IMR-90 (cell line): ENCODE measurements at regions not wholly inside any gene's neighbourhood (a gene's known extent, or its start where the extent isn't known, plus 50 kb on each side); places are given as distances from the start of the nearest gene placed in this dataset.

Experiments
- ATAC-seq: fragments of 200-7000 bp; cut with Tn5 transposase; 2 replicates; pipeline ENCODE4 v1.9.1; 2020; ENCODE audit warnings: low read depth, mild to moderate bottlenecking, moderate library complexity
- BruUV-seq: library from RNA; stranded (reverse); fragments of 400-500 nt; replicated peaks from 2 replicates; lab custom pipeline; 2021; lab: Mats Ljungman, UMichigan
- CTCF ChIA-PET: fragments of 300-600 bp; formaldehyde crosslinking; extraction: SDS; loops from one replicate; lab custom pipeline; 2021; ENCODE audit warnings: antibody characterized with exemption; lab: Yijun Ruan, JAX
- POLR2A ChIA-PET: fragments of 300-600 bp; sonication (Branson Sonifier 250); formaldehyde crosslinking; loops from one replicate; lab custom pipeline; 2022; ENCODE audit warnings: antibody characterized with exemption; ENCODE audit not compliant: unreplicated experiment; lab: Charles Lee
- DNase-seq: peaks from one replicate; pipeline ENCODE4 v3.0.0; 2013
- H2AFZ ChIP-seq: replicated peaks from 2 replicates; pipeline ENCODE3; 2013; ENCODE audit warnings: low read length, mild to moderate bottlenecking; ENCODE audit not compliant: poor library complexity
- H2AK5ac ChIP-seq: 2 replicates; pipeline ENCODE4 v1.6.1; 2013; ENCODE audit warnings: low read depth, low read length, inconsistent platforms
- H2AK9ac ChIP-seq: replicated peaks from 2 replicates; pipeline ENCODE3; 2013; ENCODE audit warnings: mild to moderate bottlenecking, low read depth, low read length, moderate library complexity; ENCODE audit not compliant: poor library complexity
- H2BK120ac ChIP-seq: 2 replicates; pipeline ENCODE4 v1.6.1; 2013; ENCODE audit warnings: low read depth, low read length, inconsistent platforms
- H2BK15ac ChIP-seq: 3 replicates; pipeline ENCODE4 v1.6.1; 2013; ENCODE audit warnings: low read depth, low read length, inconsistent platforms
- H2BK20ac ChIP-seq: 2 replicates; pipeline ENCODE4 v1.6.1; 2013; ENCODE audit warnings: low read depth, mild to moderate bottlenecking, inconsistent platforms, low read length, moderate library complexity
- H2BK5ac ChIP-seq: 2 replicates; pipeline ENCODE4 v1.6.1; 2013; ENCODE audit warnings: mild to moderate bottlenecking, low read depth, low read length, inconsistent platforms; ENCODE audit not compliant: poor library complexity, severe bottlenecking
- H3K14ac ChIP-seq: replicated peaks from 2 replicates; pipeline ENCODE4 v1.6.1; 2013; ENCODE audit warnings: low read depth, low read length, inconsistent platforms
- H3K18ac ChIP-seq: 2 replicates; pipeline ENCODE4 v1.6.1; 2013; ENCODE audit warnings: low read depth, low read length, control low read depth
- H3K23ac ChIP-seq: 2 replicates; pipeline ENCODE4 v1.6.1; 2013; ENCODE audit warnings: low read depth, low read length, inconsistent platforms
- H3K27ac ChIP-seq: 2 replicates; pipeline ENCODE4 v1.5.1; 2013; ENCODE audit warnings: mild to moderate bottlenecking, control low read depth, low read length; ENCODE audit not compliant: insufficient read depth
- H3K27me3 ChIP-seq: 2 replicates; pipeline ENCODE4 v1.6.1; 2013; ENCODE audit warnings: low read length; ENCODE audit not compliant: control insufficient read depth, insufficient read depth
- H3K36me3 ChIP-seq: 2 replicates; pipeline ENCODE4 v1.6.1; 2013; ENCODE audit warnings: low read length, mixed read lengths; ENCODE audit not compliant: control insufficient read depth, insufficient read depth
- H3K4ac ChIP-seq: 2 replicates; pipeline ENCODE4 v1.6.1; 2013; ENCODE audit warnings: low read depth, low read length, inconsistent platforms
- H3K4me1 ChIP-seq: 2 replicates; pipeline ENCODE4 v1.6.1; 2013; ENCODE audit warnings: low read length, mixed read lengths; ENCODE audit not compliant: control insufficient read depth, insufficient read depth
- H3K4me2 ChIP-seq: 2 replicates; pipeline ENCODE4 v1.6.1; 2013; ENCODE audit warnings: low read depth, mild to moderate bottlenecking, control low read depth, low read length, moderate library complexity
- H3K4me3 ChIP-seq: 2 replicates; pipeline ENCODE4 v1.5.1; 2013; ENCODE audit warnings: low read depth, mild to moderate bottlenecking, control low read depth, low read length, moderate library complexity; ENCODE audit not compliant: insufficient read depth
- H3K56ac ChIP-seq: 2 replicates; pipeline ENCODE4 v1.6.1; 2013; ENCODE audit warnings: low read length, inconsistent platforms; ENCODE audit not compliant: insufficient read depth; ENCODE audit errors: extremely low read depth
- H3K79me1 ChIP-seq, 2 experiments: 2 replicates each; pipeline ENCODE4 v1.6.1; 2013; ENCODE audit warnings: low read length in 2 of 2, inconsistent platforms in 1 of 2, low read depth in 1 of 2
- H3K9ac ChIP-seq: 2 replicates; pipeline ENCODE4 v1.6.1; 2013; ENCODE audit warnings: low read depth, low read length, control low read depth
- H3K9me1 ChIP-seq: 2 replicates; pipeline ENCODE4 v1.6.1; 2013; ENCODE audit warnings: low read length, inconsistent platforms; ENCODE audit not compliant: insufficient read depth
- H3K9me3 ChIP-seq: 2 replicates; pipeline ENCODE4 v1.6.1; 2013; ENCODE audit warnings: low read length; ENCODE audit not compliant: control insufficient read depth, insufficient read depth
- H4K20me1 ChIP-seq: 2 replicates; pipeline ENCODE4 v1.6.1; 2013; ENCODE audit warnings: low read length, inconsistent platforms; ENCODE audit not compliant: insufficient read depth
- H4K5ac ChIP-seq: 2 replicates; pipeline ENCODE4 v1.6.1; 2013; ENCODE audit warnings: mild to moderate bottlenecking, low read depth, low read length, control low read depth
- H4K8ac ChIP-seq, 2 experiments: 2 replicates each; pipeline ENCODE4 v1.6.1; 2013; ENCODE audit warnings: low read depth in 2 of 2, low read length in 2 of 2, control low read depth in 1 of 2, inconsistent platforms in 1 of 2
- H4K91ac ChIP-seq: 2 replicates; pipeline ENCODE4 v1.6.1; 2013; ENCODE audit warnings: low read depth, low read length, inconsistent platforms; ENCODE audit not compliant: insufficient read depth
- BHLHE40 ChIP-seq: fragments of 150-350 bp; IDR thresholded peaks from 2 replicates; pipeline ENCODE4 v1.6.1; 2016; ENCODE audit warnings: mild to moderate bottlenecking, low read depth, low read length
- FOS ChIP-seq: fragments of 150-350 bp; IDR thresholded peaks from 2 replicates; pipeline ENCODE4 v1.6.1; 2016; ENCODE audit warnings: low read depth, low read length
- MAFK ChIP-seq: IDR thresholded peaks from 2 replicates; pipeline ENCODE4 v1.6.1; 2012; ENCODE audit warnings: low read depth, low read length, improper control_type of control experiment
- MXI1 ChIP-seq: IDR thresholded peaks from 2 replicates; pipeline ENCODE4 v1.6.1; 2012; ENCODE audit warnings: low read depth, mild to moderate bottlenecking, low read length, moderate library complexity, borderline replicate concordance
- NFE2L2 ChIP-seq: fragments of 150-350 bp; IDR thresholded peaks from 2 replicates; pipeline ENCODE4 v1.6.1; 2016; ENCODE audit warnings: low read depth, mild to moderate bottlenecking, low read length
- RCOR1 ChIP-seq: IDR thresholded peaks from 2 replicates; pipeline ENCODE4 v1.6.1; 2012; ENCODE audit warnings: mild to moderate bottlenecking, low read length, improper control_type of control experiment; ENCODE audit not compliant: insufficient replicate concordance
- RFX5 ChIP-seq: IDR thresholded peaks from 2 replicates; pipeline ENCODE4 v1.8.0; 2012; ENCODE audit warnings: low read depth, mild to moderate bottlenecking, low read length, moderate library complexity
- WGBS, 2 experiments: methylation state at CpG; one replicate each; pipeline versions ENCODE4 v1.1.5 to v1.1.7; 2013; ENCODE audit warnings: missing lambda C conversion rate in 2 of 2; ENCODE audit not compliant: insufficient read length in 1 of 2; ENCODE audit errors: extremely low coverage in 2 of 2; 5-methylcytosine and 5-hydroxymethylcytosine counted together
- dilution Hi-C: fragments of 300-500 bp; cut with HindIII; formaldehyde crosslinking; loops from one replicate; pipeline ENCODE4 v1.14.3; 2018; ENCODE audit warnings: low sequenced_read_pairs; ENCODE audit not compliant: unreplicated experiment
- in situ Hi-C: fragments of 300-500 bp; cut with MboI; formaldehyde crosslinking; loops from 3 replicates; pipeline ENCODE4 v1.14.3; 2019; ENCODE audit warnings: low sequenced_read_pairs, inconsistent platforms, mixed read lengths
- intact Hi-C: fragments of 100-400 bp; cut with micrococcal nuclease; formaldehyde crosslinking; loops from 2 replicates; pipeline ENCODE4 v1.10.0; 2022
- TF ChIP-seq, protein P1 (sequence below): conservative IDR thresholded peaks from 2 replicates; pipeline ENCODE4 v1.5.1; 2012; ENCODE audit warnings: mild to moderate bottlenecking, low read depth, low read length, improper control_type of control experiment

DNA sequence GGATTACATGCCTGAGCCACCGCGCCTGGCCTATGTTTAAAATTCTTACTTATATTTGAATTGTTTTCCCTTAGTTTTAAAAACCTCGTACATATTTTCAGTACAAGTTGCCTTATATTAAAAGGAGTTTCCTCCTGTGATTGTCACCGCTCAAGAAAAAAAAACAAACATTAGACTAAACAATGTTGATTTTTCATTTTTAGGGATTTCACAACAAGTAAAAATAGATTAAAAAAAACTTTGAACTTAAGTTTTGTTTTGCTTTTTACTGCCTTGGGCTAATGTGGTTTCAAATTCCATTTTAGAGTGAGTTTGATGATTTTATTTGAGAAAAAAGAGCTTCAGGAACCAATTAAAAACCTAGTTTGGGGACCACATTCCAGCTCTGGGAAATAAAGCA, 1196.6 kb upstream of the CDH18 start:
- dilution Hi-C loops (no loop called here), in situ Hi-C loops (no loop called here), intact Hi-C loops (no loop called here)
- H3K9ac ChIP-seq = no peak overlapping the region
- POLR2A ChIA-PET = no interaction called here
- CTCF ChIA-PET = no interaction called here
- no peak overlapping the region for H3K23ac ChIP-seq
- H2BK120ac ChIP-seq = no peak overlapping the region
- WGBS, 2 experiments = no CpG with 5 or more reads among the region's 4 CpGs
- H3K4ac ChIP-seq = no peak overlapping the region
- H3K27me3 ChIP-seq = no peaks in the 10 kb centered on the region
- no peak for DNase-seq
- H3K9me1 ChIP-seq = no peaks in the 10 kb centered on the region
- no peak overlapping the region for H2BK5ac ChIP-seq
- no peak overlapping the region for H2BK15ac ChIP-seq
- no peaks in the 10 kb centered on the region for H3K4me1 ChIP-seq
- no peak overlapping the region for H3K14ac ChIP-seq
- no peaks in the 10 kb centered on the region for H3K36me3 ChIP-seq
- H2AK9ac ChIP-seq = no peak overlapping the region
- ATAC-seq = no peak
- TF ChIP-seq MXI1 (no peak), NFE2L2 (no peak), RCOR1 (no peak), MAFK (no peak), FOS (no peak), BHLHE40 (no peak), RFX5 (no peak)
- TF ChIP-seq, protein P1, sequence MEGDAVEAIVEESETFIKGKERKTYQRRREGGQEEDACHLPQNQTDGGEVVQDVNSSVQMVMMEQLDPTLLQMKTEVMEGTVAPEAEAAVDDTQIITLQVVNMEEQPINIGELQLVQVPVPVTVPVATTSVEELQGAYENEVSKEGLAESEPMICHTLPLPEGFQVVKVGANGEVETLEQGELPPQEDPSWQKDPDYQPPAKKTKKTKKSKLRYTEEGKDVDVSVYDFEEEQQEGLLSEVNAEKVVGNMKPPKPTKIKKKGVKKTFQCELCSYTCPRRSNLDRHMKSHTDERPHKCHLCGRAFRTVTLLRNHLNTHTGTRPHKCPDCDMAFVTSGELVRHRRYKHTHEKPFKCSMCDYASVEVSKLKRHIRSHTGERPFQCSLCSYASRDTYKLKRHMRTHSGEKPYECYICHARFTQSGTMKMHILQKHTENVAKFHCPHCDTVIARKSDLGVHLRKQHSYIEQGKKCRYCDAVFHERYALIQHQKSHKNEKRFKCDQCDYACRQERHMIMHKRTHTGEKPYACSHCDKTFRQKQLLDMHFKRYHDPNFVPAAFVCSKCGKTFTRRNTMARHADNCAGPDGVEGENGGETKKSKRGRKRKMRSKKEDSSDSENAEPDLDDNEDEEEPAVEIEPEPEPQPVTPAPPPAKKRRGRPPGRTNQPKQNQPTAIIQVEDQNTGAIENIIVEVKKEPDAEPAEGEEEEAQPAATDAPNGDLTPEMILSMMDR = no peak
- no peaks in the 10 kb centered on the region for H4K20me1 ChIP-seq
- no peak overlapping the region for H4K91ac ChIP-seq
- H3K56ac ChIP-seq = no peak overlapping the region
- no peaks in the 10 kb centered on the region for H3K79me1 ChIP-seq
- H3K9me3 ChIP-seq = peaks cover 2% of the 10 kb centered on the region
- no peak overlapping the region for H3K18ac ChIP-seq
- H3K4me3 ChIP-seq = no peak overlapping the region
- H2AFZ ChIP-seq = no peak overlapping the region
- no peak overlapping the region for H4K5ac ChIP-seq
- H2AK5ac ChIP-seq = no peak overlapping the region
- H3K4me2 ChIP-seq = no peak overlapping the region
- no peak overlapping the region for H3K27ac ChIP-seq
- no peak overlapping the region for H2BK20ac ChIP-seq
- no TSS peak for BruUV-seq
- H4K8ac ChIP-seq = no peak overlapping the region
